GM19455 (cell line): ENCODE measurements at regions not wholly inside any gene's neighbourhood (a gene's known extent, or its start where the extent isn't known, plus 50 kb on each side); places are given as distances from the start of the nearest gene placed in this dataset.

Experiments
- ATAC-seq: cut with Tn5 transposase; IDR thresholded peaks from one replicate; pipeline ENCODE4 v1.9.1; 2021; ENCODE audit not compliant: unreplicated experiment

GRCh38 chr2:67462738-67463496, 65.8 kb downstream of the ETAA1 start:
- no peak for ATAC-seq

DNA sequence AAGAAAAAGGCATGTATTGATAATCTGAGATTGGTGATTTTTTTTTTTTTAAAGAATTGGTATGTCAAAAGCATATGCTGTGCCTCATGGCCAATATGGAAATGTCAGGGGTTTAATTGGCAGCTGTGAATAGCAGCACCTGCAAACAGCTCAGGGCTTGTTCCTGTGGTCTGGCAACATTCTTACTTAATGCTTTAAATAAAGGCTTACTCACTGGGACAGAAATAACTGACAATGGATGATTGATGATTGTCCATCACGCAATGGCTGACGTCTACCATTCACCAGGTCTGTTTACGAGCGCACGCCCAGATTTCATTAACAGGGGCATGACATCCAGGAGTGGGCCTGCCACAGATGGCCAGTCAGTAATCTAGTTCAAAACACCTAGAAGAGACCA, 66.7 kb downstream of the ETAA1 start:
- no peak for ATAC-seq

DNA sequence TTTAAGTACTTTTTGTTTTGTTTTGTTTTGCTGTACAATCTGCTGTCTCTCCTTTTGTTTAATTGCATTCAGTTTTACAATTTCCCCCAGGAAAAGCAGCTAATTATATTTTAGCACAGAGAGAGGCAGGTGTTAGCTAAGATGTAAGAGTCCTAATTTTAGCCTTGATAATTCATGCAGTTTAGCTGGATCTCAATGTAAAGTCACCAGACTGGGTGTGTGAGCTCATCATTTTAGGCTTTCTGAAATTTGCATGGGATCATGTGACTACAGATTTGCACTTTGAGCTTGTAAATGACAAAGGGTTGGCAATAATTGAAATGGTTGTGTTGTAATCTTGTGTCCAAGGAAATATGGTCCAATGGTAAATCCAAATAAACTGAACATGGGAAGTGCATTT, 68.5 kb downstream of the ETAA1 start:
- ATAC-seq: no peak

- ATAC-seq: no peak
Measured at GRCh38 chr2:67466734-67467133, 69.6 kb downstream of the ETAA1 start.

- ATAC-seq: no peak
Measured at GRCh38 chr2:67471681-67472080, 74.5 kb downstream of the ETAA1 start.

GRCh38 chr2:67476809-67477790, 80.0 kb downstream of the ETAA1 start:
- no peak for ATAC-seq

DNA sequence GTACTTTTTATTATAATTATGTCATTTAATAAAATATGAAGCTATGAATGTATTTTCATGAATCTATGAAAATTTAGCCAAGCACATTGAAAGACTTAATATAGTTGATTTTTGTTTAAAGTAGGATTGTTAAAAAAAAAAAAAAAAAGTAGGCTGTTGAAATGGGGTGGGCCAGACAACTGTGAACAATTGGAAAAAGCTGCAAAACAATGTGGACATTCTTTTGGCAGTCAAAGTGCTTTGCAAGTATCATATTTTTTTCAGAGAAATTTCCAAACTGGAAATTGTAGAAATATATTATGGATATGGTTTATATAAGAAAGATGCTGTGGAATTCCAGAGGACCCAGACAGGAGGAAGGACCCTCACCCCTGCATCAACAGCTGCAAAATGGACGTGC, 82.1 kb downstream of the ETAA1 start:
- ATAC-seq: no peak

- ATAC-seq: no peak
Measured at GRCh38 chr2:67485431-67485830, 88.3 kb downstream of the ETAA1 start.

- ATAC-seq: no peak
Measured at GRCh38 chr2:67486041-67486796, 89.1 kb downstream of the ETAA1 start.

GRCh38 chr2:67487993-67488392, 90.9 kb downstream of the ETAA1 start:
- ATAC-seq: no peak

DNA sequence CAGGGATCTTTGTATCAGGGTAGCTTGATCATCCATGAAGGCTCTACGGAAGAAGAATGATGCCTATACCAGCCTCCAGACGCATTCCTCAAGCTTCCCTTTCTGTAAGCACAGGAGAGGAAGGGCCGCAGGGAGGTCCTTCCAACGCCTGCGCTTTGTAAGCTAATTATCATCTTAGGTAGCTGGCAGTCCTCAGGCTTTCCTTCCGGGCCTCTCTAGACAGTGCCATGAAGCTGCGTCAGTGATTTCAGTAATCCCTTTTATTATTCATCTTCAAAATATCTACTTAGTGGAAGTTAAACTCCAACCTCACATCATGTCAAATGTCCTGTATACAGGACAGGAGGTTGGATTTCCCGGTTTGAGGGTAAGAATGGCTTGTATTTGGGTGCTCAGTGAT, 92.3 kb downstream of the ETAA1 start:
- ATAC-seq: no peak

DNA sequence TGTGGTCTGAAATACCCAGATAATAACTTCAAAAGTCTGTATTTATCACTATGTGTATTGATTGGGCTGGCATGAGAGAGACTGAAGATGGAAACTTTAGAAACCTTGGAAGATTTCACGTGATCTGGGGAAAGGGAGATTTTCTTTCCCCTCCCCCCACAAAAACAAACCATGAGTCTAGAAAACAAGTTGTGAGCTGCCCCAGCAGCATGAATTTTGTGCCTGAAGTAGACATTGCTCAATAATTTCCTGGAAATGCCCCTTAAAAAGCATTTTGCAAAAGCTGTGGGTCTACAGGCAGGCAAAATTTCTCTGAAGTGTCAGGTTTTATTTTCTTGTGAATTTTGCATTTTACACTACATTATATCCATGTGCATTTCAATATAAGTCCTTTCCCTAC, 101.8 kb downstream of the ETAA1 start:
- ATAC-seq: no peak

- ATAC-seq: no peak
Measured at GRCh38 chr2:67499989-67500388, 102.9 kb downstream of the ETAA1 start.

GRCh38 chr2:67500541-67500940, 103.4 kb downstream of the ETAA1 start:
- ATAC-seq: no peak

DNA sequence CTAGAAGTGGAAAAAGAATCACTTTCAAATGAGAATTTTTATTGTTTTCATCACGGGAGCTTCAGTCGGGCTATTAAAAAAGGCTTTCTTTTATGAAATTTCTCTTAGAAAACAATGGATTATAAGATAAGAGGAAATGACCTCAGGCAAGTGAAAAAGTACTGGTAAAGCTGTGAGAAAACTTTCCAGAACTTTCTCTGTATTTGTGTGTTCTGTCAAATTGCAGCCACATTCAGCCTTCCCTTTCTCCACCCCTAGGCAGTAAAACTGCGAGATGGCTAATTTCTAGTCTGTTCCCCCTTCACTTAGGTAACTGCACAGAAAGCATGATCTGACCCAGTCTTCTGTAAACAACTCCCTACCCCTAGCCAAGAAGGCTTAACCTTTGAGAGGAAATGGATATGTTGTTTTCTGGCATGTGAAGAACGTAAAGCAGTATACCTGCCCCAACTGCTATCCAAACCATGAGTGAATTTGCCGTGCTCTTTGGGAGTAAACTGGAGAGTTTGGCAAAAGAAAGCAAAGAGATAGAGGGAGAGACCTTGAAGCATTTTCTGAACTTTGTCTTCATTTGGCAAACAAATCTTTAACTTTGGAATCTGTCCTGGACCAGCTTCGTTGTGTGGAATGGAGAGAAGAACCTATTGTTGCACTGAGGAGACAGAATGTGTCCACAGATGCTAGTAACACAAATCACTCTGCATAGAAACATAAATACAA, 105.4 kb downstream of the ETAA1 start:
- no peak for ATAC-seq

- ATAC-seq: no peak
Measured at GRCh38 chr2:67503066-67503795, 106.1 kb downstream of the ETAA1 start.

GRCh38 chr2:67510745-67511144, 113.6 kb downstream of the ETAA1 start:
- ATAC-seq: no peak

GRCh38 chr2:67514515-67514914, 117.4 kb downstream of the ETAA1 start:
- no peak for ATAC-seq

- ATAC-seq: no peak
Measured at GRCh38 chr2:67515056-67515455, 117.9 kb downstream of the ETAA1 start.

DNA sequence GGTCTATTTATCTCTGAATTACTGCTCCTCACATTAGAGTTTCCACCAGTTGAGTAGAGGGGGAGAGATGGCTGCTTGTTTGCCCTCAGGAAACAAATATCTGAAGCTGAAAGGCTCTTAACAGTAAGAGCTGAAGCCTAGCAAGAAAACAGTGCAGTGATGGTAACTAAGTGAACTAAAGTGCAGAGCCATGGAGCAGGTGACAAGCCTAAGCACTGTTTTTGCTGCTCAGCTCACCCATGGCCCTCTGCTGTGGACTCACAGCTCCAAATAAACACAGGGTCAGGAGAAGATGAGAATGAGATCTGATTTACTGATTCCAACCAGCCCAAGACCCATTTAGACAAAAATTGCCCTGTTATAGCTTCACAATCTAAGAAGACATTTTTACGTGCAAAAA, 118.4 kb downstream of the ETAA1 start:
- ATAC-seq: no peak
